AG09309 (cell line): ENCODE measurements at regions not wholly inside any gene's neighbourhood (a gene's known extent, or its start where the extent isn't known, plus 50 kb on each side); places are given as distances from the start of the nearest gene placed in this dataset.

Source experiments
- DNase-seq: peaks from one replicate; pipeline ENCODE4 v3.0.0-alpha.2; 2010; ENCODE audit warnings: low read depth
- H3K4me3 ChIP-seq: 2 replicates; pipeline ENCODE4 v1.5.1; 2011; ENCODE audit warnings: mild to moderate bottlenecking, low read depth, low read length, moderate library complexity; ENCODE audit not compliant: control insufficient read depth
- CTCF ChIP-seq: IDR thresholded peaks from 2 replicates; pipeline ENCODE4 v1.5.1; 2011; ENCODE audit warnings: mild to moderate bottlenecking, low read depth, low read length, inconsistent platforms; ENCODE audit not compliant: insufficient read depth, control insufficient read depth; ENCODE audit errors: missing control alignments

- no peak for DNase-seq
- H3K4me3 ChIP-seq = no peak overlapping the region
- no peak for TF ChIP-seq CTCF
Measured at GRCh38 chr15:87576486-87577176, 679.9 kb downstream of the NTRK3 start.

GRCh38 chr15:87575896-87576473 lies 680.6 kb downstream of the NTRK3 start:
- no peak overlapping the region for H3K4me3 ChIP-seq
- no peak for DNase-seq
- no peak for TF ChIP-seq CTCF

- no peak overlapping the region for H3K4me3 ChIP-seq
- no peak for TF ChIP-seq CTCF
- DNase-seq = no peak
Measured at GRCh38 chr15:87573534-87573933, 683.0 kb downstream of the NTRK3 start.

- no peak for DNase-seq
- TF ChIP-seq CTCF = no peak
- no peak overlapping the region for H3K4me3 ChIP-seq
Measured at GRCh38 chr15:87573039-87573438, 683.5 kb downstream of the NTRK3 start.

GRCh38 chr15:87572381-87572910 lies 684.1 kb downstream of the NTRK3 start:
- DNase-seq = no peak
- no peak for TF ChIP-seq CTCF
- no peak overlapping the region for H3K4me3 ChIP-seq

- H3K4me3 ChIP-seq = no peak overlapping the region
- TF ChIP-seq CTCF = no peak
- DNase-seq = no peak
Measured at GRCh38 chr15:87570206-87570605, 686.3 kb downstream of the NTRK3 start.
